Activated B cell treated with CpG ODN at 0.5 μM for 24 hours (primary cell): ENCODE measurements at regions not wholly inside any gene's neighbourhood (a gene's known extent, or its start where the extent isn't known, plus 50 kb on each side); places are given as distances from the start of the nearest gene placed in this dataset.

Experiments used
- ATAC-seq: fragments of 200-7000 bp; cut with Tn5 transposase; one replicate; pipeline ENCODE4 v1.10.0; 2021; ENCODE audit warnings: low read depth, mild to moderate bottlenecking, moderate library complexity
- CTCF ChIA-PET: fragments of 350-600 bp; sonication (Branson Sonifier 250); formaldehyde crosslinking; loops from one replicate; lab custom pipeline; 2021; ENCODE audit warnings: antibody characterized with exemption; lab: Charles Lee
- POLR2A ChIA-PET: fragments of 350-600 bp; sonication (Branson Sonifier 250); formaldehyde crosslinking; loops from one replicate; lab custom pipeline; 2021; ENCODE audit warnings: antibody characterized with exemption; lab: Charles Lee
- DNase-seq: peaks from one replicate; pipeline ENCODE4 v3.0.0; 2022
- H3K27ac Mint-ChIP-seq: one replicate; pipeline ENCODE4 v1.8.0; 2020; ENCODE audit warnings: mixed read lengths
- H3K27me3 Mint-ChIP-seq: one replicate; pipeline ENCODE4 v1.8.0; 2021; ENCODE audit warnings: mixed read lengths
- H3K36me3 Mint-ChIP-seq: one replicate; pipeline ENCODE4 v1.8.0; 2021; ENCODE audit warnings: low read depth, mixed read lengths
- H3K4me1 Mint-ChIP-seq: one replicate; pipeline ENCODE4 v1.8.0; 2021; ENCODE audit warnings: mixed read lengths
- H3K4me3 Mint-ChIP-seq: one replicate; pipeline ENCODE4 v1.8.0; 2020; ENCODE audit warnings: mild to moderate bottlenecking, mixed read lengths
- H3K9me3 Mint-ChIP-seq: one replicate; pipeline ENCODE4 v1.8.0; 2020; ENCODE audit warnings: mixed read lengths
- intact Hi-C: fragments of 100-400 bp; cut with micrococcal nuclease; formaldehyde crosslinking; loops from one replicate; pipeline ENCODE4 v1.15.1; 2024
- TF ChIP-seq, protein P1 (sequence below): fragments of 200-600 bp; IDR thresholded peaks from one replicate; pipeline ENCODE4 v1.8.0; 2022; ENCODE audit warnings: antibody characterized with exemption, mild to moderate bottlenecking

GRCh38 chr5:158390577-158390976 is 531.6 kb upstream of the CLINT1 start:
- TF ChIP-seq, protein P1, sequence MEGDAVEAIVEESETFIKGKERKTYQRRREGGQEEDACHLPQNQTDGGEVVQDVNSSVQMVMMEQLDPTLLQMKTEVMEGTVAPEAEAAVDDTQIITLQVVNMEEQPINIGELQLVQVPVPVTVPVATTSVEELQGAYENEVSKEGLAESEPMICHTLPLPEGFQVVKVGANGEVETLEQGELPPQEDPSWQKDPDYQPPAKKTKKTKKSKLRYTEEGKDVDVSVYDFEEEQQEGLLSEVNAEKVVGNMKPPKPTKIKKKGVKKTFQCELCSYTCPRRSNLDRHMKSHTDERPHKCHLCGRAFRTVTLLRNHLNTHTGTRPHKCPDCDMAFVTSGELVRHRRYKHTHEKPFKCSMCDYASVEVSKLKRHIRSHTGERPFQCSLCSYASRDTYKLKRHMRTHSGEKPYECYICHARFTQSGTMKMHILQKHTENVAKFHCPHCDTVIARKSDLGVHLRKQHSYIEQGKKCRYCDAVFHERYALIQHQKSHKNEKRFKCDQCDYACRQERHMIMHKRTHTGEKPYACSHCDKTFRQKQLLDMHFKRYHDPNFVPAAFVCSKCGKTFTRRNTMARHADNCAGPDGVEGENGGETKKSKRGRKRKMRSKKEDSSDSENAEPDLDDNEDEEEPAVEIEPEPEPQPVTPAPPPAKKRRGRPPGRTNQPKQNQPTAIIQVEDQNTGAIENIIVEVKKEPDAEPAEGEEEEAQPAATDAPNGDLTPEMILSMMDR: no peak
- no peak overlapping the region for H3K27ac Mint-ChIP-seq
- H3K9me3 Mint-ChIP-seq: peaks cover 3% of the 10 kb centered on the region
- POLR2A ChIA-PET: no interaction called here
- no peak overlapping the region for H3K4me3 Mint-ChIP-seq
- intact Hi-C loops: no loop called here
- H3K27me3 Mint-ChIP-seq: no peaks in the 10 kb centered on the region
- peaks cover 15% of the 10 kb centered on the region for H3K4me1 Mint-ChIP-seq
- no peak for DNase-seq
- ATAC-seq: peak; percentile 40
- H3K36me3 Mint-ChIP-seq: no peaks in the 10 kb centered on the region
- CTCF ChIA-PET: no interaction called here

GRCh38 chr5:158389786-158390185 is 530.8 kb upstream of the CLINT1 start:
- CTCF ChIA-PET: no interaction called here
- H3K27ac Mint-ChIP-seq: no peak overlapping the region
- peaks cover 11% of the 10 kb centered on the region for H3K9me3 Mint-ChIP-seq
- DNase-seq: no peak
- TF ChIP-seq, protein P1: no peak
- no peaks in the 10 kb centered on the region for H3K27me3 Mint-ChIP-seq
- no peak for ATAC-seq
- POLR2A ChIA-PET: no interaction called here
- H3K4me3 Mint-ChIP-seq: no peak overlapping the region
- H3K36me3 Mint-ChIP-seq: no peaks in the 10 kb centered on the region
- intact Hi-C loops: no loop called here
- peaks cover 15% of the 10 kb centered on the region for H3K4me1 Mint-ChIP-seq

DNA sequence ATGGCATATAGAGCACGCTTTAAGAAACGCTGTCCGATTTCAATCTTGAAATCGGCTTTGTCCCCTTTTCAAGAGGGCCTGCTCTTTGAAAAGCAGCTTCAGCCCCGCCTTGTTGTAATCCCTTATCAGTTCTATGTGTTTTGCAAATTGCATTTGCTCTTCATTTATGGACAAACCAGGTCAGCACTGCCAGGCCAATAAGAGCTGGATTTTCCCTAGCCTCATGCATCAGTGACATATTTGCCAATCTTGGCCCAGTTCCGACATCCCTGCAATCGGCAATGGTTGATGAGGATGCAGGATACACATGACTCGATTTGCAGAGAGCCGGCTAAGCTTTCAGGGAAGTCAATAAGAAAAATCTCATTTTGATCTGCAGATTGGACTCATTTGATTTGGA is 529.1 kb upstream of the CLINT1 start:
- Mint-ChIP-seq H3K27me3 (no peaks in the 10 kb centered on the region), H3K4me3 (no peak overlapping the region), H3K27ac (no peak overlapping the region), H3K36me3 (no peaks in the 10 kb centered on the region), H3K4me1 (peaks cover 14% of the 10 kb centered on the region), H3K9me3 (peaks cover 14% of the 10 kb centered on the region)
- TF ChIP-seq, protein P1: no peak
- DNase-seq: no peak
- ATAC-seq: no peak
- CTCF ChIA-PET: no interaction called here
- POLR2A ChIA-PET: interaction anchor here (0.8 kb wide), 1 partner anchor 10 kb away, joined by 3 read pairs; no protein-coding TSS in a partner anchor
- intact Hi-C loops: no loop called here

- TF ChIP-seq, protein P1: no peak
- ChIA-PET CTCF (no interaction called here), POLR2A (interaction anchor here (0.8 kb wide), 1 partner anchor 10 kb away, joined by 3 read pairs; no protein-coding TSS in a partner anchor)
- no peaks in the 10 kb centered on the region for H3K27me3 Mint-ChIP-seq
- H3K4me1 Mint-ChIP-seq: peaks cover 16% of the 10 kb centered on the region
- no peaks in the 10 kb centered on the region for H3K36me3 Mint-ChIP-seq
- peaks cover 14% of the 10 kb centered on the region for H3K9me3 Mint-ChIP-seq
- intact Hi-C loops: no loop called here
- DNase-seq (no peak), ATAC-seq (no peak)
- no peak overlapping the region for H3K4me3 Mint-ChIP-seq
- no peak overlapping the region for H3K27ac Mint-ChIP-seq
Measured at GRCh38 chr5:158387499-158387898, 528.6 kb upstream of the CLINT1 start.

DNA sequence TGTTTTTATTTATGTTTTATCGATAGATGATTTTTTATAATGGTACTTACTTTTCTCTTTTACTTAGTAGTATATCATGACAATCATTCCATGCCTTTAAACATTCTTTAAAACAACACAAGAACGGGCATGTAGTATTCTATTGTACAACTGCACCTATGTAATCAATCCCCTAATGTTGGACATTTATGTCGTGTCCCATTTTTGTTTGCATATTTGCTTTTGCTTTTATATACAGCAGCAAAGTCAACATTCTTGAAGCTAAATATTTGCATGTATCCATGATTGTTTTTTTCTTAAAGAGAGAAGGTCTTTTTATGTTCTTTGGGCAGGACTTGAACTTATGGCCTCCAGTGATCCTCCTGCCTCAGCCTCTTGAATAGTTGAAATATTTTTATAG is 527.0 kb upstream of the CLINT1 start:
- no peak for ATAC-seq
- Mint-ChIP-seq H3K36me3 (no peaks in the 10 kb centered on the region), H3K4me1 (peaks cover 19% of the 10 kb centered on the region), H3K4me3 (no peak overlapping the region), H3K27me3 (no peaks in the 10 kb centered on the region), H3K9me3 (peaks cover 14% of the 10 kb centered on the region), H3K27ac (no peak overlapping the region)
- ChIA-PET CTCF (no interaction called here), POLR2A (no interaction called here)
- DNase-seq: no peak
- TF ChIP-seq, protein P1: no peak
- intact Hi-C loops: no loop called here
